HEK293 (cell line): ENCODE measurements at regions not wholly inside any gene's neighbourhood (a gene's known extent, or its start where the extent isn't known, plus 50 kb on each side); places are given as distances from the start of the nearest gene placed in this dataset.

ENCODE experiments used
- CTCF ChIA-PET: fragments of 350-600 bp; formaldehyde crosslinking; extraction: SDS; loops from one replicate; lab custom pipeline; 2021; ENCODE audit warnings: antibody characterized with exemption; lab: Yijun Ruan, JAX
- POLR2A ChIA-PET: fragments of 300-600 bp; formaldehyde crosslinking; extraction: SDS; loops from one replicate; lab custom pipeline; 2020; ENCODE audit warnings: antibody characterized with exemption, inconsistent platforms; lab: Yijun Ruan, JAX
- H3K27ac ChIP-seq: fragments of 200-500 bp; sonication (Bioruptor generic); 2 replicates; pipeline ENCODE4 v1.5.1; 2014; ENCODE audit warnings: low read depth, low read length, control low read depth, inconsistent platforms; ENCODE audit errors: extremely low read depth
- H3K36me3 ChIP-seq, 2 experiments: fragments of 200-500 bp in 1 of 2; sonication (Bioruptor generic) in 1 of 2; 1 replicate in 1 of 2; 2 replicates in 1 of 2; pipeline ENCODE4 v1.5.1; 2014 to 2017; ENCODE audit warnings: inconsistent platforms in 2 of 2, low read length in 2 of 2; ENCODE audit not compliant: control insufficient read depth in 2 of 2, insufficient read depth in 1 of 2
- H3K4me1 ChIP-seq: fragments of 200-500 bp; sonication (Bioruptor generic); 2 replicates; pipeline ENCODE4 v1.5.1; 2014; ENCODE audit warnings: mild to moderate bottlenecking, low read length, inconsistent platforms; ENCODE audit not compliant: control insufficient read depth, insufficient read depth
- H3K4me3 ChIP-seq: 2 replicates; pipeline ENCODE4 v1.5.1; 2011; ENCODE audit warnings: low read depth, mild to moderate bottlenecking, control low read depth, low read length, moderate library complexity
- H3K9me3 ChIP-seq: fragments of 200-500 bp; sonication (Bioruptor generic); 2 replicates; pipeline ENCODE4 v1.5.1; 2014; ENCODE audit warnings: low read depth, low read length, inconsistent platforms; ENCODE audit not compliant: control insufficient read depth, insufficient read depth
- GLIS1 ChIP-seq: fragments of 450-650 bp; formaldehyde crosslinking; IDR thresholded peaks from 2 replicates; pipeline ENCODE4 v1.5.1; 2016; ENCODE audit warnings: missing biosample characterization, missing genetic modification characterization
- OSR2 ChIP-seq: fragments of 450-650 bp; formaldehyde crosslinking; IDR thresholded peaks from 2 replicates; pipeline ENCODE4 v1.5.1; 2016; ENCODE audit warnings: missing biosample characterization, missing genetic modification characterization
- OVOL3 ChIP-seq: fragments of 450-650 bp; formaldehyde crosslinking; IDR thresholded peaks from 2 replicates; pipeline ENCODE4 v1.5.1; 2016; ENCODE audit warnings: missing biosample characterization, missing genetic modification characterization
- REPIN1 ChIP-seq: fragments of 450-650 bp; formaldehyde crosslinking; IDR thresholded peaks from 2 replicates; pipeline ENCODE4 v1.5.1; 2017; ENCODE audit warnings: missing biosample characterization, missing genetic modification characterization, low read depth
- TCF7L2 ChIP-seq: IDR thresholded peaks from 2 replicates; pipeline ENCODE4 v1.6.1; 2011; ENCODE audit warnings: low read depth, mild to moderate bottlenecking, inconsistent platforms, low read length, moderate library complexity, borderline replicate concordance
- YY1 ChIP-seq: fragments of 450-650 bp; formaldehyde crosslinking; IDR thresholded peaks from 2 replicates; pipeline ENCODE4 v1.5.1; 2018; ENCODE audit warnings: missing biosample characterization, missing genetic modification characterization
- ZBTB21 ChIP-seq: fragments of 450-650 bp; formaldehyde crosslinking; IDR thresholded peaks from 2 replicates; pipeline ENCODE4 v1.5.1; 2017; ENCODE audit warnings: missing biosample characterization, missing genetic modification characterization
- ZBTB44 ChIP-seq: fragments of 450-650 bp; IDR thresholded peaks from 2 replicates; pipeline ENCODE4 v1.5.1; 2018; ENCODE audit warnings: missing biosample characterization, mild to moderate bottlenecking, missing genetic modification characterization
- ZNF10 ChIP-seq: fragments of 450-650 bp; formaldehyde crosslinking; IDR thresholded peaks from 2 replicates; pipeline ENCODE4 v1.5.1; 2017; ENCODE audit warnings: missing biosample characterization, missing genetic modification characterization
- ZNF174 ChIP-seq: fragments of 450-650 bp; formaldehyde crosslinking; IDR thresholded peaks from 2 replicates; pipeline ENCODE4 v1.5.0; 2017; ENCODE audit warnings: missing biosample characterization, mild to moderate bottlenecking, missing genetic modification characterization
- ZNF239 ChIP-seq: fragments of 450-650 bp; formaldehyde crosslinking; IDR thresholded peaks from 2 replicates; pipeline ENCODE4 v1.5.1; 2016; ENCODE audit warnings: missing biosample characterization, missing genetic modification characterization
- ZNF292 ChIP-seq: fragments of 450-650 bp; formaldehyde crosslinking; IDR thresholded peaks from 2 replicates; pipeline ENCODE4 v1.5.1; 2016; ENCODE audit warnings: low read depth, missing biosample characterization, missing genetic modification characterization, borderline replicate concordance
- ZNF391 ChIP-seq: fragments of 450-650 bp; formaldehyde crosslinking; IDR thresholded peaks from 2 replicates; pipeline ENCODE4 v1.5.1; 2016; ENCODE audit warnings: low read depth, missing biosample characterization, missing genetic modification characterization, borderline replicate concordance
- ZNF398 ChIP-seq: fragments of 450-650 bp; formaldehyde crosslinking; IDR thresholded peaks from 2 replicates; pipeline ENCODE4 v1.5.1; 2017; ENCODE audit warnings: missing biosample characterization, missing genetic modification characterization
- ZNF426 ChIP-seq: fragments of 450-650 bp; formaldehyde crosslinking; IDR thresholded peaks from 2 replicates; pipeline ENCODE4 v1.5.1; 2017; ENCODE audit warnings: missing biosample characterization, missing genetic modification characterization, mild to moderate bottlenecking, inconsistent platforms, moderate library complexity
- ZNF473 ChIP-seq: fragments of 450-650 bp; formaldehyde crosslinking; IDR thresholded peaks from 2 replicates; pipeline ENCODE4 v1.5.1; 2017; ENCODE audit warnings: missing biosample characterization, missing genetic modification characterization
- ZNF501 ChIP-seq: fragments of 450-650 bp; formaldehyde crosslinking; IDR thresholded peaks from 2 replicates; pipeline ENCODE4 v1.5.1; 2016; ENCODE audit warnings: missing biosample characterization, missing genetic modification characterization
- ZNF561 ChIP-seq: fragments of 450-650 bp; IDR thresholded peaks from 2 replicates; pipeline ENCODE4 v1.5.1; 2018; ENCODE audit warnings: missing biosample characterization, missing genetic modification characterization, borderline replicate concordance
- ZNF654 ChIP-seq: fragments of 450-650 bp; formaldehyde crosslinking; IDR thresholded peaks from 2 replicates; pipeline ENCODE4 v1.5.1; 2016; ENCODE audit warnings: low read depth, missing biosample characterization, missing genetic modification characterization
- ZNF701 ChIP-seq: fragments of 450-650 bp; formaldehyde crosslinking; IDR thresholded peaks from 2 replicates; pipeline ENCODE4 v1.5.1; 2016; ENCODE audit warnings: missing biosample characterization, missing genetic modification characterization
- ZNF830 ChIP-seq: fragments of 450-650 bp; IDR thresholded peaks from 2 replicates; pipeline ENCODE4 v1.5.0; 2018; ENCODE audit warnings: missing biosample characterization, missing genetic modification characterization, low read depth, mild to moderate bottlenecking, moderate library complexity
- TF ChIP-seq, protein P1 (sequence below): fragments of 450-650 bp; formaldehyde crosslinking; IDR thresholded peaks from 2 replicates; pipeline ENCODE4 v1.5.1; 2017; ENCODE audit warnings: missing biosample characterization, missing genetic modification characterization

DNA sequence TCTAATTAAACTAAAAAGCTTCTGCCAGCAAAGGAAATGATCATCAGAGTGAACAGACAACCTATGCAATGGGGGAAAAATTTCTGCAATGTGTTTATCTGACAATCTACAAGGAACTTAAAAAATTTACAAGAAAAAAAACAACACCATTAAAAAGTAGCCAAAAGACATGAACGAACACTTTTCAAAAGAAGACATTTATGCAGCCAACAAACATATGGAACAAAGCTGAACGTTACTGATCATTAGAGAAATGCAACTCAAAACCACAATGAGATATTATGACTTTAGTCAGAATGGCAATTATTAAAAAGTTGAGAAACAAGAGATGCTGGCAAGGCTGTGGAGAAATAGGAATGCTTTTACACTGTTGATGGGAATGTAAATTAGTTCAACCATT is 530.4 kb upstream of the DAB2 start (continued):
- no peak for TF ChIP-seq ZNF239 (tag by site-specific recombination)

DNA sequence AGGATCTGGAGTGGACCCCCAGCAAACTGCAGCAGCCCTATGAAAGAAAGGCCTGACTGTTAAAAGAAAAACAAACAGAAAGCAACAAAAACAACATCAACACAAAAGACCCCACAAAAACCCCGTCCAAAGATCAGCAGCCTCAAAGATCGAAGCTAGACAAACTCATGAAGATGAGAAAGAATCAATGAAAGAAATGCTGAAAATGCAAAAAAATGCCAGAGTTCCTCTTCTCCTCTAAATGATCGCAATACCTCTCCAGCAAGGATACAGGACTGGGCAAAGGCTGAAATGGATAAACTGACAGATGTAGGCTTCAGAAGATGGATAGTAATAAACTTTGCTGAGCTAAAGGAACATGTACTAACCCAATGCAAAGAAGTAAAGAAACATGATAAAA is 526.3 kb upstream of the DAB2 start:
- Histone ChIP-seq H3K4me1 (no peaks in the 10 kb centered on the region), H3K27ac (no peak overlapping the region), H3K4me3 (no peak overlapping the region), H3K9me3 (no peaks in the 10 kb centered on the region), H3K36me3 (no peaks in the 10 kb centered on the region)
- TF ChIP-seq ZBTB21 (no peak), YY1 (no peak), ZBTB44 (tag by site-specific recombination) (no peak), ZNF174 (tag by site-specific recombination) (no peak), TCF7L2 (no peak)
- ChIA-PET POLR2A (no interaction called here), CTCF (interaction anchor here (0.6 to 1.0 kb wide), 3 partner anchors 11 to 541 kb away, joined by 3 to 4 read pairs (median 3); no protein-coding TSS in a partner anchor)

DNA sequence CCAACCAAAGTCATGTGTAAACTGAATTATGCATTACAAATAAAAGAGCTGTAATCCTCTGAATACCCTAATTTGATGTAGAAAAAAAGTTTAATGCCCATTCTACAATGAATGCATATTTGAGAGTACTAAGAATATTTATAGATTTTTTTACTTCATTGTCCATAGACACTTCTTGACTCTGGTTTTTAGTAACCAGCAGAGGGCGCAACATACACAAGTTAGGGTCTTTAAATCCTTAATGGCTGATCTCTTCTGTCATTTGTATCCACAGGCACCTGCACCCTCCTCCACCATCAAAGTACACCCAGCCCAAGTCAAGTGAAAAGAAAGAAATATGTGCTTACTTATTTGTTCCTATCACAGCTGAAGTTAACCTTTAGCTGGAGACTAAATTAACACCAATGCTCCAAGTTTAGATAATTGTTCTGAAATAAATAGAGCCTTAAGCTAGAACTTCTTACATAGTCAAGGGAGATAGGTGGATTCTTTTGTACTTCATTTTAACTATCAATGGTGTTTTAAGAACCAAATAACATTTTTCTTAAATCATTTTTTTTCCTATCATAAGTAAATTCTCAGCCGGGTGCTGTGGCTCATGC is 524.2 kb upstream of the DAB2 start:
- ChIA-PET POLR2A (no interaction called here), CTCF (interaction anchor here (0.6 to 3.7 kb wide), 36 partner anchors 8 to 825 kb away, joined by 3 to 28 read pairs (median 3); no protein-coding TSS in a partner anchor)
- Histone ChIP-seq H3K4me3 (no peak overlapping the region), H3K9me3 (no peaks in the 10 kb centered on the region), H3K27ac (no peak overlapping the region), H3K36me3 (no peaks in the 10 kb centered on the region), H3K4me1 (no peaks in the 10 kb centered on the region)
- TF ChIP-seq, protein P1, sequence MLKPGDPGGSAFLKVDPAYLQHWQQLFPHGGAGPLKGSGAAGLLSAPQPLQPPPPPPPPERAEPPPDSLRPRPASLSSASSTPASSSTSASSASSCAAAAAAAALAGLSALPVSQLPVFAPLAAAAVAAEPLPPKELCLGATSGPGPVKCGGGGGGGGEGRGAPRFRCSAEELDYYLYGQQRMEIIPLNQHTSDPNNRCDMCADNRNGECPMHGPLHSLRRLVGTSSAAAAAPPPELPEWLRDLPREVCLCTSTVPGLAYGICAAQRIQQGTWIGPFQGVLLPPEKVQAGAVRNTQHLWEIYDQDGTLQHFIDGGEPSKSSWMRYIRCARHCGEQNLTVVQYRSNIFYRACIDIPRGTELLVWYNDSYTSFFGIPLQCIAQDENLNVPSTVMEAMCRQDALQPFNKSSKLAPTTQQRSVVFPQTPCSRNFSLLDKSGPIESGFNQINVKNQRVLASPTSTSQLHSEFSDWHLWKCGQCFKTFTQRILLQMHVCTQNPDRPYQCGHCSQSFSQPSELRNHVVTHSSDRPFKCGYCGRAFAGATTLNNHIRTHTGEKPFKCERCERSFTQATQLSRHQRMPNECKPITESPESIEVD (tag by site-specific recombination): no peak
- TF ChIP-seq ZNF292 (tag by site-specific recombination): no peak
- TF ChIP-seq GLIS1 (tag by site-specific recombination): no peak
- peak; percentile 70 for TF ChIP-seq ZNF654 (tag by site-specific recombination)
- TF ChIP-seq ZNF10 (tag by site-specific recombination): no peak
- TF ChIP-seq ZNF473: no peak
- TF ChIP-seq YY1: 0 out of 2 replicates have a peak, but pooled peaks have one; percentile 31
- no peak for TF ChIP-seq ZNF391 (tag by site-specific recombination)
- no peak for TF ChIP-seq OVOL3 (tag by site-specific recombination)

DNA sequence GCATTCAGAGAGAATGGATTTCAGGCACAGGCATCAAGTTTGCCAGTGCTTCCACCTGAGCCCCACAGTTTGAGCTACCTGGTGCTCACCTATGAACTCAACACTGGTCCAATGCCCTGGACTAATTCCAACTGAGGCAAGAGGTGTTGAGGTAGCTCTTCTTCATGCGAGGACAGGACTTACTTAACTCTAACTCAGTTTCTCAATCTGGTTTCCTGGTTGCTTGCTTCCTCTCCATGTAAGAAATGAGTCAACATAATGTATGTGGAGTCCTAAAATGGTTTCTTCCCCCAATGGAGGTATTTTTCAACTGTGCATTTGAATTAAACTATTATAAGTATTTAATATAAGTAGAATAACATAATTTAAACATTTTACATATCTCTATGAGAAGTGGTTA is 523.6 kb upstream of the DAB2 start:
- POLR2A ChIA-PET: no interaction called here
- no peak overlapping the region for H3K27ac ChIP-seq
- CTCF ChIA-PET: interaction anchor here (0.5 to 3.7 kb wide), 26 partner anchors 9 to 826 kb away, joined by 3 to 28 read pairs (median 4); no protein-coding TSS in a partner anchor
- H3K9me3 ChIP-seq: no peaks in the 10 kb centered on the region
- TF ChIP-seq ZNF426: no peak
- TF ChIP-seq ZNF701: no peak
- TF ChIP-seq ZNF830 (tag by site-specific recombination): no peak
- no peak for TF ChIP-seq ZNF561 (tag by site-specific recombination)
- TF ChIP-seq ZNF398 (tag by site-specific recombination): no peak
- TF ChIP-seq ZNF654 (tag by site-specific recombination): no peak
- no peak for TF ChIP-seq OSR2 (tag by site-specific recombination)
- TF ChIP-seq REPIN1 (tag by site-specific recombination): no peak
- no peak for TF ChIP-seq ZNF501 (tag by site-specific recombination)
- no peaks in the 10 kb centered on the region for H3K36me3 ChIP-seq
- H3K4me3 ChIP-seq: no peak overlapping the region
- H3K4me1 ChIP-seq: no peaks in the 10 kb centered on the region
